ENCODE measurements at regions not wholly inside any gene's neighbourhood (a gene's known extent, or its start where the extent isn't known, plus 50 kb on each side); places are given as distances from the start of the nearest gene placed in this dataset.

- TF ChIP-seq CEBPB (IDR thresholded peaks at IDR 0.05) (no peak), FOXM1 (IDR thresholded peaks at IDR 0.05; ENCODE audit: borderline replicate concordance, low read depth) (no peak)
Measured at GRCh38 chr7:131208777-131209176, 118.9 kb upstream of the MKLN1 start.

Measured in Ishikawa (cell line).